IMR-90 (cell line): ENCODE measurements at regions not wholly inside any gene's neighbourhood (a gene's known extent, or its start where the extent isn't known, plus 50 kb on each side); places are given as distances from the start of the nearest gene placed in this dataset.

Experiments used
- BHLHE40 ChIP-seq: fragments of 150-350 bp; IDR thresholded peaks from 2 replicates; pipeline ENCODE4 v1.6.1; 2016; ENCODE audit warnings: mild to moderate bottlenecking, low read depth, low read length
- POLR2A ChIP-seq: IDR thresholded peaks from 2 replicates; pipeline ENCODE4 v1.6.1; 2012; ENCODE audit warnings: mild to moderate bottlenecking, low read depth, low read length
- RAD21 ChIP-seq: IDR thresholded peaks from 2 replicates; pipeline ENCODE4 v1.6.1; 2012; ENCODE audit warnings: low read length, improper control_type of control experiment
- RCOR1 ChIP-seq: IDR thresholded peaks from 2 replicates; pipeline ENCODE4 v1.6.1; 2012; ENCODE audit warnings: mild to moderate bottlenecking, low read length, improper control_type of control experiment; ENCODE audit not compliant: insufficient replicate concordance
- TF ChIP-seq, protein P1 (sequence below): conservative IDR thresholded peaks from 2 replicates; pipeline ENCODE4 v1.5.1; 2012; ENCODE audit warnings: mild to moderate bottlenecking, low read depth, low read length, improper control_type of control experiment

DNA sequence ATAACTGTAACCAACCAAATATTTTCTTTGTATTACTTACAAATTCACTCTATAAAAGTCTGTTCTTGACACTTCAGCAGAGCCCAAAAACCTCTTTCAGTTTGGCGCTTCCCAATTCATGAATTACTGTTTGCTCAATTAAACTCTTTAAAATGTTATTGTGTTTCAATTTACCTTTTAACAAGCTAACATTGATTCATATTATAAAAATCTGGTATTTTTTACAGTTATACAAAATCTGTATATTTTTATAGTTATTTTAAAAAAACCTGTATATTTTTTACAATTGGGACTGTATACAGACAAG, 75.3 kb upstream of the E2F3 start:
- TF ChIP-seq, protein P1, sequence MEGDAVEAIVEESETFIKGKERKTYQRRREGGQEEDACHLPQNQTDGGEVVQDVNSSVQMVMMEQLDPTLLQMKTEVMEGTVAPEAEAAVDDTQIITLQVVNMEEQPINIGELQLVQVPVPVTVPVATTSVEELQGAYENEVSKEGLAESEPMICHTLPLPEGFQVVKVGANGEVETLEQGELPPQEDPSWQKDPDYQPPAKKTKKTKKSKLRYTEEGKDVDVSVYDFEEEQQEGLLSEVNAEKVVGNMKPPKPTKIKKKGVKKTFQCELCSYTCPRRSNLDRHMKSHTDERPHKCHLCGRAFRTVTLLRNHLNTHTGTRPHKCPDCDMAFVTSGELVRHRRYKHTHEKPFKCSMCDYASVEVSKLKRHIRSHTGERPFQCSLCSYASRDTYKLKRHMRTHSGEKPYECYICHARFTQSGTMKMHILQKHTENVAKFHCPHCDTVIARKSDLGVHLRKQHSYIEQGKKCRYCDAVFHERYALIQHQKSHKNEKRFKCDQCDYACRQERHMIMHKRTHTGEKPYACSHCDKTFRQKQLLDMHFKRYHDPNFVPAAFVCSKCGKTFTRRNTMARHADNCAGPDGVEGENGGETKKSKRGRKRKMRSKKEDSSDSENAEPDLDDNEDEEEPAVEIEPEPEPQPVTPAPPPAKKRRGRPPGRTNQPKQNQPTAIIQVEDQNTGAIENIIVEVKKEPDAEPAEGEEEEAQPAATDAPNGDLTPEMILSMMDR: no peak
- TF ChIP-seq POLR2A (no peak), RAD21 (no peak), RCOR1 (no peak), BHLHE40 (no peak)
